Mesenchymal stem cell (in vitro differentiated cells and primary cell): ENCODE measurements at regions not wholly inside any gene's neighbourhood (a gene's known extent, or its start where the extent isn't known, plus 50 kb on each side); places are given as distances from the start of the nearest gene placed in this dataset.

Experiments used
- DNase-seq: peaks from one replicate; pipeline ENCODE4 v3.0.0-alpha.2; 2013
- H2AFZ ChIP-seq: one replicate; pipeline ENCODE4 v1.6.1; 2013; ENCODE audit warnings: low read depth, mild to moderate bottlenecking, control low read depth, inconsistent platforms, low read length, moderate library complexity
- H2AK5ac ChIP-seq: 2 replicates; pipeline ENCODE4 v1.6.1; 2013; ENCODE audit warnings: low read length, moderate library complexity, mild to moderate bottlenecking, inconsistent platforms; ENCODE audit not compliant: severe bottlenecking
- H2BK120ac ChIP-seq: one replicate; pipeline ENCODE4 v1.6.1; 2013; ENCODE audit warnings: low read depth, mild to moderate bottlenecking, inconsistent platforms, low read length, moderate library complexity
- H2BK12ac ChIP-seq, 2 experiments: one replicate each; pipeline ENCODE4 v1.6.1; 2013; ENCODE audit warnings: inconsistent platforms in 2 of 2, low read length in 2 of 2, mild to moderate bottlenecking in 2 of 2, moderate library complexity in 2 of 2, control low read depth in 1 of 2
- H2BK15ac ChIP-seq: one replicate; pipeline ENCODE4 v1.6.1; 2013; ENCODE audit warnings: mild to moderate bottlenecking, low read depth, inconsistent platforms; ENCODE audit not compliant: poor library complexity, severe bottlenecking
- H2BK5ac ChIP-seq: 2 replicates; pipeline ENCODE4 v1.6.1; 2013; ENCODE audit warnings: low read depth, mild to moderate bottlenecking, low read length, control low read depth, inconsistent platforms; ENCODE audit not compliant: poor library complexity, severe bottlenecking
- H3K14ac ChIP-seq, 2 experiments: one replicate each; pipeline ENCODE4 v1.6.1; 2013; ENCODE audit warnings: inconsistent platforms in 2 of 2, low read length in 2 of 2, control low read depth in 1 of 2, mild to moderate bottlenecking in 1 of 2, moderate library complexity in 1 of 2
- H3K18ac ChIP-seq, 2 experiments: one replicate each; pipeline ENCODE4 v1.6.1; 2013; ENCODE audit warnings: inconsistent platforms in 2 of 2, low read length in 2 of 2, control low read depth in 1 of 2, low read depth in 1 of 2, mild to moderate bottlenecking in 1 of 2
- H3K23ac ChIP-seq, 2 experiments: one replicate each; pipeline ENCODE4 v1.6.1; 2013; ENCODE audit warnings: inconsistent platforms in 2 of 2, low read length in 2 of 2, mild to moderate bottlenecking in 2 of 2, moderate library complexity in 2 of 2, control low read depth in 1 of 2
- H3K27ac ChIP-seq: 2 replicates; pipeline ENCODE4 v1.5.1; 2013; ENCODE audit warnings: mild to moderate bottlenecking, moderate library complexity, low read length, control low read depth, inconsistent platforms; ENCODE audit not compliant: poor library complexity, severe bottlenecking
- H3K27me3 ChIP-seq, 2 experiments: 2 replicates each; pipeline versions ENCODE4 v1.6.1 to v1.7.0; 2013; ENCODE audit warnings: low read length in 2 of 2, mild to moderate bottlenecking in 2 of 2, moderate library complexity in 2 of 2, control low read depth in 1 of 2, inconsistent platforms in 1 of 2; ENCODE audit not compliant: control insufficient read depth in 1 of 2, insufficient read depth in 1 of 2
- H3K36me3 ChIP-seq, 2 experiments: 2 replicates each; pipeline versions ENCODE4 v1.6.1 to v1.7.0; 2013; ENCODE audit warnings: low read length in 2 of 2, control low read depth in 1 of 2, inconsistent platforms in 1 of 2, low read depth in 1 of 2, mild to moderate bottlenecking in 1 of 2; ENCODE audit not compliant: insufficient read depth in 2 of 2, control insufficient read depth in 1 of 2
- H3K4ac ChIP-seq, 2 experiments: one replicate each; pipeline ENCODE4 v1.6.1; 2013; ENCODE audit warnings: inconsistent platforms in 2 of 2, low read length in 2 of 2, mild to moderate bottlenecking in 2 of 2, moderate library complexity in 2 of 2, control low read depth in 1 of 2, low read depth in 1 of 2
- H3K4me1 ChIP-seq: 2 replicates; pipeline ENCODE4 v1.6.1; 2013; ENCODE audit warnings: low read depth, low read length, control low read depth; ENCODE audit not compliant: control insufficient read depth, insufficient read depth
- H3K4me2 ChIP-seq: 2 replicates; pipeline ENCODE4 v1.6.1; 2013; ENCODE audit warnings: low read length, mild to moderate bottlenecking, inconsistent platforms; ENCODE audit not compliant: poor library complexity, severe bottlenecking
- H3K4me3 ChIP-seq, 2 experiments: 2 replicates each; pipeline versions ENCODE4 v1.5.1 to v1.7.0; 2013; ENCODE audit warnings: low read length in 2 of 2, mild to moderate bottlenecking in 2 of 2, control low read depth in 1 of 2, low read depth in 1 of 2; ENCODE audit not compliant: insufficient read depth in 1 of 2
- H3K79me1 ChIP-seq: replicated peaks from 2 replicates; pipeline ENCODE4 v1.6.1; 2013; ENCODE audit warnings: mild to moderate bottlenecking, control low read depth, low read length, inconsistent platforms; ENCODE audit not compliant: poor library complexity, severe bottlenecking
- H3K9ac ChIP-seq: 2 replicates; pipeline ENCODE4 v1.7.0; 2013; ENCODE audit warnings: mild to moderate bottlenecking, low read length, moderate library complexity
- H3K9me3 ChIP-seq: 2 replicates; pipeline ENCODE4 v1.7.0; 2013; ENCODE audit warnings: mild to moderate bottlenecking, low read length; ENCODE audit not compliant: control insufficient read depth
- H4K8ac ChIP-seq: one replicate; pipeline ENCODE4 v1.6.1; 2013; ENCODE audit warnings: inconsistent platforms, mild to moderate bottlenecking, low read length, moderate library complexity
- H4K91ac ChIP-seq: one replicate; pipeline ENCODE4 v1.6.1; 2013; ENCODE audit warnings: mild to moderate bottlenecking, low read length, inconsistent platforms
- WGBS: methylation state at CpG from one replicate; pipeline ENCODE4 v1.1.7; 2013; ENCODE audit warnings: mixed read lengths; 5-methylcytosine and 5-hydroxymethylcytosine counted together

GRCh38 chr1:90826024-90826423 is 108.9 kb upstream of the BARHL2 start:
- Histone ChIP-seq H3K18ac (no peak overlapping the region), H4K91ac (no peak overlapping the region), H3K4ac (no peak overlapping the region), H4K8ac (no peak overlapping the region), H3K4me1 (no peaks in the 10 kb centered on the region), H3K4me3 (no peak overlapping the region), H2BK120ac (no peak overlapping the region), H3K9ac (no peak overlapping the region), H3K27ac (no peak overlapping the region), H3K79me1 (no peaks in the 10 kb centered on the region), H3K14ac (no peak overlapping the region), H2BK12ac (no peak overlapping the region), H2AK5ac (no peak overlapping the region), H3K23ac (no peak overlapping the region), H3K27me3 (peaks cover 0 to 5% of the 10 kb centered on the region in 2 experiments), H3K36me3 (no peaks in the 10 kb centered on the region), H2BK15ac (no peak overlapping the region), H3K9me3 (no peaks in the 10 kb centered on the region), H2AFZ (no peak overlapping the region), H2BK5ac (no peak overlapping the region), H3K4me2 (no peak overlapping the region)
- WGBS: 80% methylated on average over 10 of the region's 13 CpGs
- DNase-seq: no peak

GRCh38 chr1:90824551-90824950 is 107.4 kb upstream of the BARHL2 start:
- no peak overlapping the region for H3K18ac ChIP-seq
- no peak overlapping the region for H3K23ac ChIP-seq
- no peaks in the 10 kb centered on the region for H3K9me3 ChIP-seq
- H2AK5ac ChIP-seq: no peak overlapping the region
- H3K4me2 ChIP-seq: no peak overlapping the region
- no peak overlapping the region for H2BK5ac ChIP-seq
- no peak overlapping the region for H4K91ac ChIP-seq
- no peak overlapping the region for H2BK12ac ChIP-seq
- H3K27me3 ChIP-seq: no peaks in the 10 kb centered on the region
- H3K9ac ChIP-seq: no peak overlapping the region
- WGBS: 80% methylated on average over 1 of the region's 3 CpGs
- H2AFZ ChIP-seq: no peak overlapping the region
- H3K4me1 ChIP-seq: no peaks in the 10 kb centered on the region
- no peak overlapping the region for H3K14ac ChIP-seq
- H3K36me3 ChIP-seq: no peaks in the 10 kb centered on the region
- H3K27ac ChIP-seq: no peak overlapping the region
- H3K79me1 ChIP-seq: no peaks in the 10 kb centered on the region
- H3K4ac ChIP-seq: no peak overlapping the region
- no peak overlapping the region for H2BK15ac ChIP-seq
- H4K8ac ChIP-seq: no peak overlapping the region
- no peak overlapping the region for H3K4me3 ChIP-seq
- no peak for DNase-seq
- H2BK120ac ChIP-seq: no peak overlapping the region

GRCh38 chr1:90823686-90824085 is 106.6 kb upstream of the BARHL2 start:
- no peaks in the 10 kb centered on the region for H3K79me1 ChIP-seq
- H3K4me1 ChIP-seq: no peaks in the 10 kb centered on the region
- H3K4me2 ChIP-seq: no peak overlapping the region
- H3K36me3 ChIP-seq: no peaks in the 10 kb centered on the region
- H3K27me3 ChIP-seq: no peaks in the 10 kb centered on the region
- no peak overlapping the region for H3K27ac ChIP-seq
- H3K14ac ChIP-seq: no peak overlapping the region
- WGBS: 93% methylated on average over 2 of the region's 3 CpGs
- no peak overlapping the region for H3K18ac ChIP-seq
- no peak overlapping the region for H2BK12ac ChIP-seq
- DNase-seq: no peak
- no peaks in the 10 kb centered on the region for H3K9me3 ChIP-seq
- H3K9ac ChIP-seq: no peak overlapping the region
- no peak overlapping the region for H2BK120ac ChIP-seq
- H4K91ac ChIP-seq: no peak overlapping the region
- no peak overlapping the region for H3K4me3 ChIP-seq
- no peak overlapping the region for H2BK5ac ChIP-seq
- no peak overlapping the region for H3K23ac ChIP-seq
- H2AFZ ChIP-seq: no peak overlapping the region
- no peak overlapping the region for H2BK15ac ChIP-seq
- no peak overlapping the region for H3K4ac ChIP-seq
- no peak overlapping the region for H4K8ac ChIP-seq
- no peak overlapping the region for H2AK5ac ChIP-seq

GRCh38 chr1:90821788-90822359 is 104.8 kb upstream of the BARHL2 start:
- WGBS: 92% methylated on average over 5 of the region's 5 CpGs
- no peaks in the 10 kb centered on the region for H3K27me3 ChIP-seq

More at GRCh38 chr1:90821788-90822359, 104.8 kb upstream of the BARHL2 start:
- no peak overlapping the region for H2BK120ac ChIP-seq
- H3K18ac ChIP-seq: no peak overlapping the region
- H4K8ac ChIP-seq: no peak overlapping the region
- H3K4me1 ChIP-seq: no peaks in the 10 kb centered on the region
- no peak overlapping the region for H3K4me2 ChIP-seq
- no peak overlapping the region for H3K4me3 ChIP-seq
- no peak overlapping the region for H2AFZ ChIP-seq
- H3K23ac ChIP-seq: no peak overlapping the region
- H3K14ac ChIP-seq: no peak overlapping the region
- H3K27ac ChIP-seq: no peak overlapping the region
- H3K9ac ChIP-seq: no peak overlapping the region
- no peaks in the 10 kb centered on the region for H3K36me3 ChIP-seq
- H3K4ac ChIP-seq: no peak overlapping the region
- no peaks in the 10 kb centered on the region for H3K79me1 ChIP-seq
- no peak overlapping the region for H2BK15ac ChIP-seq
- DNase-seq: no peak
- H3K9me3 ChIP-seq: no peaks in the 10 kb centered on the region
- no peak overlapping the region for H4K91ac ChIP-seq
- no peak overlapping the region for H2BK5ac ChIP-seq
- H2AK5ac ChIP-seq: no peak overlapping the region
- no peak overlapping the region for H2BK12ac ChIP-seq
